PFSK-1 (cell line): ENCODE measurements at regions not wholly inside any gene's neighbourhood (a gene's known extent, or its start where the extent isn't known, plus 50 kb on each side); places are given as distances from the start of the nearest gene placed in this dataset.

Experiments
- FOXP2 ChIP-seq: optimal IDR thresholded peaks from 2 replicates; pipeline ENCODE3; 2011; ENCODE audit warnings: borderline replicate concordance, control low read depth, inconsistent platforms; ENCODE audit not compliant: insufficient read depth; ENCODE audit errors: extremely low read length, extremely low read depth
- POLR2AphosphoS5 ChIP-seq: IDR thresholded peaks from 2 replicates; pipeline ENCODE4 v1.6.1; 2012; ENCODE audit warnings: low read depth, mild to moderate bottlenecking, control low read depth, low read length, moderate library complexity
- REST ChIP-seq, 2 experiments: IDR thresholded peaks; 2 replicates each; pipeline versions ENCODE4 v1.6.1 to v1.8.0; 2011 to 2012; ENCODE audit warnings: low read depth in 2 of 2, low read length in 2 of 2, control low read depth in 1 of 2, inconsistent platforms in 1 of 2, mild to moderate bottlenecking in 1 of 2, moderate library complexity in 1 of 2; ENCODE audit not compliant: insufficient read depth in 1 of 2
- SIN3A ChIP-seq: IDR thresholded peaks from 2 replicates; pipeline ENCODE4 v1.6.1; 2012; ENCODE audit warnings: mild to moderate bottlenecking, low read length, moderate library complexity, borderline replicate concordance; ENCODE audit not compliant: insufficient read depth
- TAF1 ChIP-seq: IDR thresholded peaks from 2 replicates; pipeline ENCODE4 v1.6.1; 2012; ENCODE audit warnings: low read length, control low read depth, borderline replicate concordance; ENCODE audit not compliant: insufficient read depth

DNA sequence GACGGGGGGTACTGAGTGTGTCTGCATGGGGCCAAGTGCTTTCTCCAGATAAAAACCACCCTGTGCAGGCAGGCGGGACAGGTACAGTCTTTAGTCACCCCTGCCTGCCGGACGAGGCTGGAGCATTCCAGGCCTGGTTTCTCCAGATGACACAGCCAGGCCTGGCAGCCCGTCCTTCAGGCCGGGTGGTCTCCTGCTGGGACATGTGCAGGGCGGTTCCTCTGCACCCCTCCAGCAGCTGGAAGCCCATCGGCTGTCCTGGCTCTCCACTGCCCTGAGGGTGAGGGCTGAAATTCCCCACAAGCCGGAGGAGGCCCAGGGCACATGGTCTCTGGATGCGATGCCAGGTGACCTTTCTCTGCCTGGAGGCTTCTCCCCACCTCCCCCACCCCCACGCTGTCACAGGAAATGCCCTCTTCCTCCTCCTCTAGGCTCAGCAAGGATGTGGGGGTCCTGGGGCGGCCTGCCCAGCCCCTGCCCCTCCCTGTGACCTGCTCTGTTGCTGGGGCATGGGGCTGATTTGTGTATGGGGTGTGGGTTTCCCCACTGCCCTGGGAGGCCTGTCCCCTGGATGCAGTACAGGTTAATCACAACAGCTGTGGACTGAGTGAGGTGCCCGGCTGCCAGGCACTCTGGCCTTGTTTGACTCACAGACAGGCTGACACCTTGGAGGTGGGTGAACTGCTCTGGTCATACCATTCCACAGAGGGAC is 110.7 kb upstream of the LRPAP1 start:
- TF ChIP-seq FOXP2: no peak
- no peak for TF ChIP-seq SIN3A
- no peak for TF ChIP-seq POLR2AphosphoS5
- no peak for TF ChIP-seq TAF1
- no peak for TF ChIP-seq REST (IDR thresholded peaks at IDR 0.05; ENCODE audit: insufficient read depth in 1 of 2, low read depth in 2 of 2, low read length in 2 of 2)

GRCh38 chr4:3642056-3642630 is 109.9 kb upstream of the LRPAP1 start:
- no peak for TF ChIP-seq TAF1
- TF ChIP-seq FOXP2: no peak
- no peak for TF ChIP-seq POLR2AphosphoS5
- TF ChIP-seq SIN3A: no peak
- no peak for TF ChIP-seq REST (IDR thresholded peaks at IDR 0.05; ENCODE audit: insufficient read depth in 1 of 2, low read depth in 2 of 2, low read length in 2 of 2)

GRCh38 chr4:3641501-3641900 is 109.3 kb upstream of the LRPAP1 start:
- TF ChIP-seq SIN3A: no peak
- TF ChIP-seq REST (IDR thresholded peaks at IDR 0.05; ENCODE audit: insufficient read depth in 1 of 2, low read depth in 2 of 2, low read length in 2 of 2): no peak
- no peak for TF ChIP-seq FOXP2
- no peak for TF ChIP-seq POLR2AphosphoS5
- TF ChIP-seq TAF1: no peak

DNA sequence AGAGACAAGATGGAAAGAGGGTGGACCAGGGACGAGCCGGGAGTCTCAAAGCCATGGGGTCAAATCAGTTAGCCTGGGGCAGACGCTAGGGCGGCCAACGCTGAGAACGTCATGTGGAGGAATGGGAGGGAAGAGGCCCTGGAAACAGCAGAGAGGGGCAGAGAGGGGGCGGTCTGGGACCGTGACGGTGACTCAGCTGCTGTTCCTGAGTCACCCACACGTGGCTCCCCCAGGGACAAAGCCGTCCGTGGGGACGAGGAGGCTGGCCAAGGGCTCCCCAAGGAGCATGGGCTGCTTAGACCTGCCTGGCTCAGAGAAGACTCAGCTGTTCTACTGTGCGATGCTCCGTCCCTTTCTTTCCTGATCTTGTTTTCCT is 108.4 kb upstream of the LRPAP1 start:
- TF ChIP-seq REST (IDR thresholded peaks at IDR 0.05; ENCODE audit: insufficient read depth in 1 of 2, low read depth in 2 of 2, low read length in 2 of 2) (no peak), SIN3A (no peak), POLR2AphosphoS5 (no peak), TAF1 (no peak), FOXP2 (no peak)
